OCI-LY7 (cell line): ENCODE measurements at regions not wholly inside any gene's neighbourhood (a gene's known extent, or its start where the extent isn't known, plus 50 kb on each side); places are given as distances from the start of the nearest gene placed in this dataset.

Experiments used
- EZH2phosphoT487 ChIP-seq: fragments of 200-600 bp; sonication (generic); IDR thresholded peaks from 2 replicates; pipeline ENCODE4 v1.6.1; 2018; ENCODE audit warnings: low read depth, borderline replicate concordance, mild to moderate bottlenecking, mixed run types, antibody characterized with exemption, low read length, moderate library complexity, mixed read lengths
- TF ChIP-seq, protein P1 (sequence below): fragments of 200-600 bp; sonication (generic); conservative IDR thresholded peaks from 2 replicates; pipeline ENCODE4 v1.5.1; 2014; ENCODE audit warnings: mild to moderate bottlenecking, antibody characterized with exemption, low read length, moderate library complexity, mixed read lengths

DNA sequence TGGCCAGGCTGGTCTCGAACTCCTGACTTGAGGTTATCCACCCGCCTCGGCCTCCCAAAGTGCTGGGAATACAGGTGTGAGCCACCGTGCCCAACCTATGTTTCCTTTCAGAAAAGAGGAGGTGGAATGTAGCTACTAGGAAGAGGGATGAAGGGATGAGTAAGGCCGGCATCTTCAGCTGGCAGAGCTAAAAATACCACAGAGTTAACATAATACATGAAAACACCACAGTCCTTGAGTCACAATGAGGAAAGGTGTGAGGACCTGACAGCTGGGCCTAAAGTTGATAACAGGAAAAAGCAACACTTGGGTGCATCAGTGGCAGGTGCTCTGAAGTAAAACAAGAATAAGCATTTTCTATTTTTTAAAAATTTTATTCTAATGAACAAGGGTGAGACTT, 392.2 kb downstream of the DIPK2A start:
- TF ChIP-seq, protein P1, sequence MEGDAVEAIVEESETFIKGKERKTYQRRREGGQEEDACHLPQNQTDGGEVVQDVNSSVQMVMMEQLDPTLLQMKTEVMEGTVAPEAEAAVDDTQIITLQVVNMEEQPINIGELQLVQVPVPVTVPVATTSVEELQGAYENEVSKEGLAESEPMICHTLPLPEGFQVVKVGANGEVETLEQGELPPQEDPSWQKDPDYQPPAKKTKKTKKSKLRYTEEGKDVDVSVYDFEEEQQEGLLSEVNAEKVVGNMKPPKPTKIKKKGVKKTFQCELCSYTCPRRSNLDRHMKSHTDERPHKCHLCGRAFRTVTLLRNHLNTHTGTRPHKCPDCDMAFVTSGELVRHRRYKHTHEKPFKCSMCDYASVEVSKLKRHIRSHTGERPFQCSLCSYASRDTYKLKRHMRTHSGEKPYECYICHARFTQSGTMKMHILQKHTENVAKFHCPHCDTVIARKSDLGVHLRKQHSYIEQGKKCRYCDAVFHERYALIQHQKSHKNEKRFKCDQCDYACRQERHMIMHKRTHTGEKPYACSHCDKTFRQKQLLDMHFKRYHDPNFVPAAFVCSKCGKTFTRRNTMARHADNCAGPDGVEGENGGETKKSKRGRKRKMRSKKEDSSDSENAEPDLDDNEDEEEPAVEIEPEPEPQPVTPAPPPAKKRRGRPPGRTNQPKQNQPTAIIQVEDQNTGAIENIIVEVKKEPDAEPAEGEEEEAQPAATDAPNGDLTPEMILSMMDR = no peak
- TF ChIP-seq EZH2phosphoT487 = no peak
